ENCODE measurements at regions not wholly inside any gene's neighbourhood (a gene's known extent, or its start where the extent isn't known, plus 50 kb on each side); places are given as distances from the start of the nearest gene placed in this dataset.
A peak's percentile ranks its signal among the peaks of the same experiment; 100 is the strongest.
"Not testable (repeated sequence)": the region's sequence is repeated elsewhere in the genome, so short reads cannot be mapped to it uniquely, and the experiment has no call there.

GRCh38 chr4:188405071-188405835, 266.0 kb downstream of the TRIML1 start:
- H3K27ac ChIP-seq; H3K4me1 ChIP-seq (replicated peaks in 1 of 2); in situ Hi-C loops (cut with MboI; ENCODE audit: low pct_unique_long_range_greater_than_20kb in 2 of 9, low sequenced_read_pairs in 9 of 9, unreplicated experiment in 9 of 9); H3K4me3 ChIP-seq; ATAC-seq (replicated peaks in 6 of 8): not testable (repeated sequence)
- 39 to 100% (median 94%) methylated on average over 1 to 5 of the region's 14 CpGs; no CpG with 5 or more reads in 3 of the 10 experiments for WGBS, 10 experiments

- no peaks in the 10 kb centered on the region for H3K4me1 ChIP-seq (replicated peaks in 1 of 2)
- no peak overlapping the region for H3K4me3 ChIP-seq
- in situ Hi-C loops (cut with MboI; ENCODE audit: low pct_unique_long_range_greater_than_20kb in 2 of 9, low sequenced_read_pairs in 9 of 9, unreplicated experiment in 9 of 9) = no loop called here
- no peak overlapping the region for H3K27ac ChIP-seq
- WGBS, 10 experiments = 11 to 100% (median 91%) methylated on average over 1 to 8 of the region's 9 CpGs
- ATAC-seq (replicated peaks in 6 of 8) = no peak
Measured at GRCh38 chr4:188408244-188409030, 269.2 kb downstream of the TRIML1 start.

GRCh38 chr4:188409851-188410250, 270.6 kb downstream of the TRIML1 start:
- ATAC-seq (replicated peaks in 6 of 8) = peak in 2 of 8 experiments; percentile 24 to 46
- Histone ChIP-seq H3K4me3 (no peak overlapping the region), H3K4me1 (replicated peaks in 1 of 2) (no peaks in the 10 kb centered on the region), H3K27ac (no peak overlapping the region)
- 83 to 100% (median 95%) methylated on average over 1 to 4 of the region's 6 CpGs; no CpG with 5 or more reads in 3 of the 10 experiments for WGBS, 10 experiments
- in situ Hi-C loops (cut with MboI; ENCODE audit: low pct_unique_long_range_greater_than_20kb in 2 of 9, low sequenced_read_pairs in 9 of 9, unreplicated experiment in 9 of 9) = no loop called here

- no peak overlapping the region for H3K27ac ChIP-seq
- 80 to 100% (median 98%) methylated on average over 2 to 9 of the region's 25 CpGs; no CpG with 5 or more reads in 5 of the 10 experiments for WGBS, 10 experiments
- ATAC-seq (replicated peaks in 6 of 8) = no peak
- in situ Hi-C loops (cut with MboI; ENCODE audit: low pct_unique_long_range_greater_than_20kb in 2 of 9, low sequenced_read_pairs in 9 of 9, unreplicated experiment in 9 of 9) = no loop called here
- H3K4me3 ChIP-seq = no peak overlapping the region
- H3K4me1 ChIP-seq (replicated peaks in 1 of 2) = no peaks in the 10 kb centered on the region
Measured at GRCh38 chr4:188411805-188412204, 272.6 kb downstream of the TRIML1 start.

GRCh38 chr4:188412499-188412898, 273.3 kb downstream of the TRIML1 start:
- H3K4me1 ChIP-seq (replicated peaks in 1 of 2) = no peaks in the 10 kb centered on the region
- no peak overlapping the region for H3K27ac ChIP-seq
- 64 to 100% (median 98%) methylated on average over 1 to 11 of the region's 13 CpGs; no CpG with 5 or more reads in 2 of the 10 experiments for WGBS, 10 experiments
- no peak for ATAC-seq (replicated peaks in 6 of 8)
- in situ Hi-C loops (cut with MboI; ENCODE audit: low pct_unique_long_range_greater_than_20kb in 2 of 9, low sequenced_read_pairs in 9 of 9, unreplicated experiment in 9 of 9) = no loop called here
- no peak overlapping the region for H3K4me3 ChIP-seq

GRCh38 chr4:188414441-188414840, 275.2 kb downstream of the TRIML1 start:
- H3K4me3 ChIP-seq = no peak overlapping the region
- WGBS, 10 experiments = 10 to 93% (median 65%) methylated on average over 3 to 7 of the region's 10 CpGs; no CpG with 5 or more reads in 6 of the 10 experiments
- H3K4me1 ChIP-seq (replicated peaks in 1 of 2) = no peaks in the 10 kb centered on the region
- ATAC-seq (replicated peaks in 6 of 8) = no peak
- in situ Hi-C loops (cut with MboI; ENCODE audit: low pct_unique_long_range_greater_than_20kb in 2 of 9, low sequenced_read_pairs in 9 of 9, unreplicated experiment in 9 of 9) = no loop called here
- H3K27ac ChIP-seq = no peak overlapping the region

GRCh38 chr4:188417181-188417580, 277.9 kb downstream of the TRIML1 start:
- no peaks in the 10 kb centered on the region for H3K4me1 ChIP-seq (replicated peaks in 1 of 2)
- no peak overlapping the region for H3K27ac ChIP-seq
- in situ Hi-C loops (cut with MboI; ENCODE audit: low pct_unique_long_range_greater_than_20kb in 2 of 9, low sequenced_read_pairs in 9 of 9, unreplicated experiment in 9 of 9) = no loop called here
- peak in 5 of 8 experiments; percentile 83 to 99 (median 88) for ATAC-seq (replicated peaks in 6 of 8)
- WGBS, 10 experiments = 11 to 58% (median 48%) methylated on average over 2 to 3 of the region's 3 CpGs; no CpG with 5 or more reads in 2 of the 10 experiments
- no peak overlapping the region for H3K4me3 ChIP-seq

- Histone ChIP-seq H3K4me1 (replicated peaks in 1 of 2) (no peaks in the 10 kb centered on the region), H3K27ac (no peak overlapping the region), H3K4me3 (no peak overlapping the region)
- no peak for ATAC-seq (replicated peaks in 6 of 8)
- in situ Hi-C loops (cut with MboI; ENCODE audit: low pct_unique_long_range_greater_than_20kb in 2 of 9, low sequenced_read_pairs in 9 of 9, unreplicated experiment in 9 of 9) = no loop called here
- WGBS, 10 experiments = 33 to 100% (median 93%) methylated on average over 1 to 4 of the region's 4 CpGs; no CpG with 5 or more reads in 3 of the 10 experiments
Measured at GRCh38 chr4:188423039-188423438, 283.8 kb downstream of the TRIML1 start.

- Histone ChIP-seq H3K4me3 (no peak overlapping the region), H3K27ac (no peak overlapping the region), H3K4me1 (replicated peaks in 1 of 2) (no peaks in the 10 kb centered on the region)
- peak in 2 of 8 experiments; percentile 67 to 76 for ATAC-seq (replicated peaks in 6 of 8)
- WGBS, 10 experiments = 18 to 92% (median 38%) methylated on average over 2 to 6 of the region's 6 CpGs; no CpG with 5 or more reads in 1 of the 10 experiments
- in situ Hi-C loops (cut with MboI; ENCODE audit: low pct_unique_long_range_greater_than_20kb in 2 of 9, low sequenced_read_pairs in 9 of 9, unreplicated experiment in 9 of 9) = no loop called here
Measured at GRCh38 chr4:188428935-188429334, 289.7 kb downstream of the TRIML1 start.

GRCh38 chr4:188429965-188430364, 290.7 kb downstream of the TRIML1 start:
- H3K4me3 ChIP-seq = no peak overlapping the region
- no peak overlapping the region for H3K27ac ChIP-seq
- no peaks in the 10 kb centered on the region for H3K4me1 ChIP-seq (replicated peaks in 1 of 2)
- no peak for ATAC-seq (replicated peaks in 6 of 8)
- 29 to 94% (median 60%) methylated on average over 3 to 5 of the region's 5 CpGs; no CpG with 5 or more reads in 2 of the 10 experiments for WGBS, 10 experiments
- in situ Hi-C loops (cut with MboI; ENCODE audit: low pct_unique_long_range_greater_than_20kb in 2 of 9, low sequenced_read_pairs in 9 of 9, unreplicated experiment in 9 of 9) = no loop called here

GRCh38 chr4:188430384-188430783, 291.1 kb downstream of the TRIML1 start:
- no peak for ATAC-seq (replicated peaks in 6 of 8)
- Histone ChIP-seq H3K4me3 (no peak overlapping the region), H3K4me1 (replicated peaks in 1 of 2) (no peaks in the 10 kb centered on the region), H3K27ac (no peak overlapping the region)
- 0 to 60% (median 18%) methylated on average over 1 to 2 of the region's 2 CpGs; no CpG with 5 or more reads in 4 of the 10 experiments for WGBS, 10 experiments
- in situ Hi-C loops (cut with MboI; ENCODE audit: low pct_unique_long_range_greater_than_20kb in 2 of 9, low sequenced_read_pairs in 9 of 9, unreplicated experiment in 9 of 9) = no loop called here

GRCh38 chr4:188432328-188432727, 293.1 kb downstream of the TRIML1 start:
- WGBS, 10 experiments = 51 to 100% (median 91%) methylated on average over 1 to 7 of the region's 7 CpGs
- Histone ChIP-seq H3K27ac (no peak overlapping the region), H3K4me1 (replicated peaks in 1 of 2) (peaks cover 0 to 6% of the 10 kb centered on the region in 2 donors), H3K4me3 (no peak overlapping the region)
- no peak for ATAC-seq (replicated peaks in 6 of 8)
- in situ Hi-C loops (cut with MboI; ENCODE audit: low pct_unique_long_range_greater_than_20kb in 2 of 9, low sequenced_read_pairs in 9 of 9, unreplicated experiment in 9 of 9) = no loop called here

GRCh38 chr4:188433741-188434315, 294.6 kb downstream of the TRIML1 start:
- Histone ChIP-seq H3K4me3 (no peak overlapping the region), H3K4me1 (replicated peaks in 1 of 2) (peaks cover 0 to 6% of the 10 kb centered on the region in 2 donors), H3K27ac (no peak overlapping the region)
- in situ Hi-C loops (cut with MboI; ENCODE audit: low pct_unique_long_range_greater_than_20kb in 2 of 9, low sequenced_read_pairs in 9 of 9, unreplicated experiment in 9 of 9) = no loop called here
- 0 to 80% (median 50%) methylated on average over 1 to 3 of the region's 4 CpGs; no CpG with 5 or more reads in 3 of the 10 experiments for WGBS, 10 experiments
- peak in 2 of 8 experiments; percentile 39 to 42 for ATAC-seq (replicated peaks in 6 of 8)

Measured in motor neuron (in vitro differentiated cells).